HepG2 (cell line): ENCODE measurements at regions not wholly inside any gene's neighbourhood (a gene's known extent, or its start where the extent isn't known, plus 50 kb on each side); places are given as distances from the start of the nearest gene placed in this dataset.

Source experiments
- ATAC-seq: fragments of 200-7000 bp; cut with Tn5 transposase; 3 replicates; pipeline ENCODE4 v1.9.1; 2020; ENCODE audit warnings: mild to moderate bottlenecking, moderate library complexity
- BruUV-seq: library from RNA; stranded (reverse); fragments of 400-500 nt; replicated peaks from 2 replicates; lab custom pipeline; 2021; lab: Mats Ljungman, UMichigan
- CTCF ChIA-PET: fragments of 300-600 bp; formaldehyde crosslinking; extraction: SDS; loops from one replicate; lab custom pipeline; 2021; ENCODE audit warnings: low total read pairs, inconsistent platforms, low intra/inter-chr PET ratio; lab: Yijun Ruan, JAX
- POLR2A ChIA-PET: fragments of 350-600 bp; sonication (Branson Sonifier 250); formaldehyde crosslinking; loops from one replicate; lab custom pipeline; 2020; ENCODE audit warnings: antibody characterized with exemption, inconsistent platforms; lab: Yijun Ruan, JAX
- DNase-seq: peaks from one replicate; pipeline ENCODE4 v3.0.0-alpha.2; 2015; ENCODE audit warnings: low spot score
- FAIRE-seq: peaks from 3 replicates; lab custom pipeline; 2011; peaks lifted over from hg19 to GRCh38; lab: Jason Lieb, UNC
- H2AFZ ChIP-seq: one replicate; pipeline ENCODE4 v1.6.1; 2011; ENCODE audit warnings: low read length, inconsistent platforms
- H3K27ac ChIP-seq: fragments of 300-600 bp; 3 replicates; pipeline ENCODE4 v1.8.0; 2011; ENCODE audit warnings: mixed run types, mild to moderate bottlenecking, mixed read lengths, low read length, inconsistent platforms; ENCODE audit not compliant: insufficient read depth; ENCODE audit errors: extremely low read length
- H3K27me3 ChIP-seq, 2 experiments: fragments of 200-600 bp in 1 of 2; 2 replicates in 1 of 2; 3 replicates in 1 of 2; pipeline versions ENCODE4 v1.6.0 to v1.8.0; 2011; ENCODE audit warnings: low read length in 2 of 2, mild to moderate bottlenecking in 2 of 2, moderate library complexity in 2 of 2, inconsistent platforms in 1 of 2; ENCODE audit not compliant: insufficient read depth in 2 of 2, control insufficient read depth in 1 of 2
- H3K36me3 ChIP-seq, 2 experiments: fragments of 200-600 bp in 1 of 2; replicated peaks in 1 of 2; 2 replicates in 1 of 2; 3 replicates in 1 of 2; pipeline versions ENCODE4 v1.5.1 to v1.8.0; 2011; ENCODE audit warnings: low read length in 2 of 2, inconsistent platforms in 1 of 2; ENCODE audit not compliant: insufficient read depth in 2 of 2, control insufficient read depth in 1 of 2
- H3K4me1 ChIP-seq: 2 replicates; pipeline ENCODE4 v1.5.1; 2012; ENCODE audit warnings: low read length, inconsistent platforms; ENCODE audit not compliant: insufficient read depth
- H3K4me2 ChIP-seq: 2 replicates; pipeline ENCODE4 v1.6.0; 2011; ENCODE audit warnings: low read depth, low read length, inconsistent platforms
- H3K4me3 ChIP-seq, 3 experiments: fragments of 200-600 bp in 1 of 3; sonication (generic), shearing (Covaris generic) in 1 of 3; replicated peaks in 1 of 3; 2 replicates each; pipeline ENCODE4 v1.5.1; 2011 to 2016; ENCODE audit warnings: low read length in 3 of 3, inconsistent platforms in 2 of 3, low read depth in 2 of 3, mild to moderate bottlenecking in 2 of 3, control low read depth in 1 of 3, mixed read lengths in 1 of 3; ENCODE audit not compliant: insufficient read depth in 1 of 3
- H3K79me2 ChIP-seq: one replicate; pipeline ENCODE4 v1.6.1; 2011; ENCODE audit warnings: low read length, inconsistent platforms; ENCODE audit not compliant: insufficient read depth
- H3K9ac ChIP-seq: 2 replicates; pipeline ENCODE4 v1.6.0; 2011; ENCODE audit warnings: mild to moderate bottlenecking, low read depth, low read length, inconsistent platforms; ENCODE audit not compliant: insufficient read depth
- H3K9me3 ChIP-seq: 2 replicates; pipeline ENCODE4 v1.5.1; 2012; ENCODE audit warnings: mild to moderate bottlenecking, low read length
- H4K20me1 ChIP-seq: 2 replicates; pipeline ENCODE4 v1.6.0; 2011; ENCODE audit warnings: inconsistent platforms, mild to moderate bottlenecking, low read length, moderate library complexity; ENCODE audit not compliant: insufficient read depth
- BRCA1 ChIP-seq: sonication (generic); formaldehyde crosslinking; IDR thresholded peaks from 2 replicates; pipeline ENCODE4 v1.4.0; 2020; ENCODE audit warnings: missing genetic modification reagents
- CREB1 ChIP-seq, 2 experiments: fragments of 450-650 bp in 1 of 2; IDR thresholded peaks; 2 replicates each; pipeline ENCODE4 v1.6.1; 2016 to 2017; ENCODE audit warnings: control low read depth in 1 of 2, mild to moderate bottlenecking in 1 of 2, missing compliant biosample characterization in 1 of 2, missing genetic modification characterization in 1 of 2
- EHMT2 ChIP-seq: fragments of 200-600 bp; sonication (generic); IDR thresholded peaks from 2 replicates; pipeline ENCODE4 v1.7.0; 2017; ENCODE audit warnings: antibody characterized with exemption, low read depth, low read length, borderline replicate concordance
- ETV5 ChIP-seq: IDR thresholded peaks from 2 replicates; pipeline ENCODE4 v1.6.1; 2018; ENCODE audit warnings: missing biosample characterization, missing genetic modification reagents, inconsistent platforms, borderline replicate concordance
- GZF1 ChIP-seq: sonication (generic); formaldehyde crosslinking; IDR thresholded peaks from 2 replicates; pipeline ENCODE4 v1.5.1; 2020; ENCODE audit warnings: mild to moderate bottlenecking, missing genetic modification reagents
- HNF4G ChIP-seq, 2 experiments: sonication (generic) in 1 of 2; formaldehyde crosslinking in 1 of 2; IDR thresholded peaks; 2 replicates each; pipeline versions ENCODE4 v1.4.0 to v1.6.1; 2011 to 2020; ENCODE audit warnings: borderline replicate concordance in 2 of 2, low read depth in 2 of 2, mild to moderate bottlenecking in 2 of 2, low read length in 1 of 2, missing genetic modification reagents in 1 of 2, moderate library complexity in 1 of 2
- MLLT10 ChIP-seq: sonication (generic); formaldehyde crosslinking; IDR thresholded peaks from 2 replicates; pipeline ENCODE4 v1.4.0; 2020; ENCODE audit warnings: missing genetic modification reagents
- MTA3 ChIP-seq: sonication (generic); formaldehyde crosslinking; IDR thresholded peaks from 2 replicates; pipeline ENCODE4 v1.4.0; 2020; ENCODE audit warnings: missing genetic modification reagents
- NCOA2 ChIP-seq: sonication (generic); formaldehyde crosslinking; IDR thresholded peaks from 2 replicates; pipeline ENCODE4 v1.8.0; 2022; ENCODE audit warnings: inconsistent platforms
- NFATC3 ChIP-seq: sonication (generic); formaldehyde crosslinking; IDR thresholded peaks from 2 replicates; pipeline ENCODE4 v1.5.1; 2020; ENCODE audit warnings: mild to moderate bottlenecking, missing genetic modification reagents
- NFKBIZ ChIP-seq: IDR thresholded peaks from 2 replicates; pipeline ENCODE4 v1.6.1; 2018; ENCODE audit warnings: missing genetic modification reagents, missing compliant biosample characterization
- NONO ChIP-seq, 2 experiments: fragments of 450-650 bp in 1 of 2; sonication (generic) in 1 of 2; formaldehyde crosslinking in 1 of 2; IDR thresholded peaks in 1 of 2; conservative IDR thresholded peaks in 1 of 2; 2 replicates each; pipeline versions ENCODE4 v1.6.1 to v1.8.0; 2017 to 2022; ENCODE audit warnings: mild to moderate bottlenecking in 1 of 2, missing genetic modification reagents in 1 of 2, moderate library complexity in 1 of 2
- NR2F1 ChIP-seq, 2 experiments: fragments of 450-650 bp in 1 of 2; formaldehyde crosslinking in 1 of 2; IDR thresholded peaks; 2 replicates each; pipeline versions ENCODE4 v1.5.0 to v1.6.1; 2016 to 2020; ENCODE audit warnings: mild to moderate bottlenecking in 1 of 2, missing compliant biosample characterization in 1 of 2, missing genetic modification reagents in 1 of 2, moderate library complexity in 1 of 2
- SMAD1 ChIP-seq: sonication (generic); formaldehyde crosslinking; IDR thresholded peaks from 2 replicates; pipeline ENCODE4 v1.4.0; 2020; ENCODE audit warnings: missing genetic modification reagents, low read depth, mild to moderate bottlenecking, borderline replicate concordance
- TOE1 ChIP-seq: sonication (generic); formaldehyde crosslinking; IDR thresholded peaks from 2 replicates; pipeline ENCODE4 v1.4.0; 2020; ENCODE audit warnings: mild to moderate bottlenecking, missing genetic modification reagents
- ZIK1 ChIP-seq: sonication (generic); formaldehyde crosslinking; IDR thresholded peaks from 2 replicates; pipeline ENCODE4 v1.5.0; 2020; ENCODE audit warnings: mild to moderate bottlenecking, low read depth, missing genetic modification reagents, borderline replicate concordance
- ZNF143 ChIP-seq: sonication (generic); formaldehyde crosslinking; IDR thresholded peaks from 2 replicates; pipeline ENCODE4 v1.4.0; 2020; ENCODE audit warnings: missing genetic modification reagents
- ZNF224 ChIP-seq: sonication (generic); formaldehyde crosslinking; IDR thresholded peaks from 2 replicates; pipeline ENCODE4 v1.5.0; 2020; ENCODE audit warnings: mild to moderate bottlenecking, missing genetic modification reagents
- ZNF382 ChIP-seq: sonication (generic); formaldehyde crosslinking; IDR thresholded peaks from 2 replicates; pipeline ENCODE4 v1.5.0; 2020; ENCODE audit warnings: missing genetic modification reagents, mild to moderate bottlenecking, borderline replicate concordance
- ZNF558 ChIP-seq: sonication (generic); formaldehyde crosslinking; IDR thresholded peaks from 2 replicates; pipeline ENCODE4 v1.9.0; 2022; ENCODE audit warnings: mild to moderate bottlenecking, missing genetic modification reagents, borderline replicate concordance
- ZNF75D ChIP-seq: sonication (generic); formaldehyde crosslinking; IDR thresholded peaks from 2 replicates; pipeline ENCODE4 v1.8.1; 2023; ENCODE audit warnings: missing genetic modification reagents, mild to moderate bottlenecking, borderline replicate concordance
- WGBS: methylation state at CpG from one replicate; pipeline ENCODE4 v1.1.6; 2017; ENCODE audit warnings: low lambda C conversion rate; 5-methylcytosine and 5-hydroxymethylcytosine counted together
- in situ Hi-C: cut with HindIII; loops from 2 replicates; pipeline ENCODE4 v1.10.0; 2017; ENCODE audit warnings: low pct_unique_long_range_greater_than_20kb; ENCODE audit not compliant: extremely low pct_ligation_motif_present
- intact Hi-C: fragments of 100-400 bp; cut with micrococcal nuclease; formaldehyde crosslinking; loops from one replicate; pipeline ENCODE4 v1.10.0; 2022; ENCODE audit not compliant: unreplicated experiment
- TF ChIP-seq, protein P1 (sequence below): sonication (generic); formaldehyde crosslinking; IDR thresholded peaks from 2 replicates; pipeline ENCODE4 v1.5.0; 2020; ENCODE audit warnings: missing genetic modification reagents
- TF ChIP-seq, protein P2 (sequence below): sonication (generic); formaldehyde crosslinking; IDR thresholded peaks from 2 replicates; pipeline ENCODE4 v1.4.0; 2020; ENCODE audit warnings: missing genetic modification reagents

DNA sequence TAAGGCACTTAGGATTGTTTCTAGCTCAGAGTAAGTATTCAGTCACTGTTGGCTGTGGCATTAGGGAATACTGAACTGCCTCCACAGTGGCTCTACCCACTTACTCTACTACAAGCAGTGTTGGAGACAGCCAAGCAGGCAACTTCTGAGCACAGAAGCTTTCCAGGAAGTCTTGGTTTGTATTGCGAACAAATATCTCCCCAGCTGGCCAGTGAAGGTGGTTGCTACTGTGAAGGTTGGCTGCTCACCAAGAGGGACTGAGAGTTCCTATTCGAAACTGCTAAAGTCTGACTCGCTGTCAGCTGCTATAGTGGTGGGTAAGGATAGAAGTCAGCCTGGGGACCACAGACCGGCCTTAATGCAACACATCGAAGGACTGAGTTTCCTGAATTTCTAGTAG lies 319.1 kb downstream of the KIF4B start (continued):
- TF ChIP-seq NONO (IDR thresholded peaks at IDR 0.05) (no peak), NONO (CRISPR knock-in tag; conservative IDR thresholded peaks at IDR 0.05) (no peak), CREB1 (IDR thresholded peaks at IDR 0.05) (no peak), CREB1 (CRISPR knock-in tag; IDR thresholded peaks at IDR 0.05) (no peak), NR2F1 (CRISPR knock-in tag; IDR thresholded peaks at IDR 0.05) (no peak), MTA3 (CRISPR knock-in tag) (no peak)
- TF ChIP-seq, protein P1, sequence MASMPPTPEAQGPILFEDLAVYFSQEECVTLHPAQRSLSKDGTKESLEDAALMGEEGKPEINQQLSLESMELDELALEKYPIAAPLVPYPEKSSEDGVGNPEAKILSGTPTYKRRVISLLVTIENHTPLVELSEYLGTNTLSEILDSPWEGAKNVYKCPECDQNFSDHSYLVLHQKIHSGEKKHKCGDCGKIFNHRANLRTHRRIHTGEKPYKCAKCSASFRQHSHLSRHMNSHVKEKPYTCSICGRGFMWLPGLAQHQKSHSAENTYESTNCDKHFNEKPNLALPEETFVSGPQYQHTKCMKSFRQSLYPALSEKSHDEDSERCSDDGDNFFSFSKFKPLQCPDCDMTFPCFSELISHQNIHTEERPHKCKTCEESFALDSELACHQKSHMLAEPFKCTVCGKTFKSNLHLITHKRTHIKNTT (CRISPR knock-in tag): no peak

- in situ Hi-C loops (no loop called here), intact Hi-C loops (no loop called here)
- H3K4me2 ChIP-seq: no peak overlapping the region
- no peak for ATAC-seq
- no peaks in the 10 kb centered on the region for H3K36me3 ChIP-seq
- no peaks in the 10 kb centered on the region for H3K79me2 ChIP-seq
- POLR2A ChIA-PET: no interaction called here
- H3K9ac ChIP-seq: no peak overlapping the region
- H3K9me3 ChIP-seq: no peaks in the 10 kb centered on the region
- no peak overlapping the region for H3K27ac ChIP-seq
- FAIRE-seq: no peak
- BruUV-seq: no TSS peak
- DNase-seq: no peak
- H2AFZ ChIP-seq: no peak overlapping the region
- no peaks in the 10 kb centered on the region for H3K4me1 ChIP-seq
- H3K4me3 ChIP-seq: no peak overlapping the region
- H3K27me3 ChIP-seq: no peaks in the 10 kb centered on the region
- no peaks in the 10 kb centered on the region for H4K20me1 ChIP-seq
- 10% methylated on average over 2 of the region's 2 CpGs for WGBS
- CTCF ChIA-PET: no interaction called here
- no peak for TF ChIP-seq ZNF382 (CRISPR knock-in tag)
- TF ChIP-seq ZNF224: no peak
- no peak for TF ChIP-seq SMAD1
- no peak for TF ChIP-seq EHMT2
- no peak for TF ChIP-seq TOE1
- TF ChIP-seq ZNF558 (CRISPR knock-in tag): no peak
- TF ChIP-seq GZF1 (CRISPR knock-in tag): no peak
- no peak for TF ChIP-seq NFATC3
- no peak for TF ChIP-seq HNF4G (IDR thresholded peaks at IDR 0.05; ENCODE audit: borderline replicate concordance, low read depth, low read length)
- TF ChIP-seq HNF4G (CRISPR knock-in tag; IDR thresholded peaks at IDR 0.05; ENCODE audit: borderline replicate concordance, low read depth): no peak
- TF ChIP-seq, protein P2, sequence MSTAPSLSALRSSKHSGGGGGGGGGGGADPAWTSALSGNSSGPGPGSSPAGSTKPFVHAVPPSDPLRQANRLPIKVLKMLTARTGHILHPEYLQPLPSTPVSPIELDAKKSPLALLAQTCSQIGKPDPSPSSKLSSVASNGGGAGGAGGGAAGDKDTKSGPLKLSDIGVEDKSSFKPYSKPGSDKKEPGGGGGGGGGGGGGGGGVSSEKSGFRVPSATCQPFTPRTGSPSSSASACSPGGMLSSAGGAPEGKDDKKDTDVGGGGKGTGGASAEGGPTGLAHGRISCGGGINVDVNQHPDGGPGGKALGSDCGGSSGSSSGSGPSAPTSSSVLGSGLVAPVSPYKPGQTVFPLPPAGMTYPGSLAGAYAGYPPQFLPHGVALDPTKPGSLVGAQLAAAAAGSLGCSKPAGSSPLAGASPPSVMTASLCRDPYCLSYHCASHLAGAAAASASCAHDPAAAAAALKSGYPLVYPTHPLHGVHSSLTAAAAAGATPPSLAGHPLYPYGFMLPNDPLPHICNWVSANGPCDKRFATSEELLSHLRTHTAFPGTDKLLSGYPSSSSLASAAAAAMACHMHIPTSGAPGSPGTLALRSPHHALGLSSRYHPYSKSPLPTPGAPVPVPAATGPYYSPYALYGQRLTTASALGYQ (CRISPR knock-in tag): no peak
- TF ChIP-seq NCOA2 (CRISPR knock-in tag): no peak
- no peak for TF ChIP-seq ZNF75D (CRISPR knock-in tag)
- no peak for TF ChIP-seq BRCA1
- TF ChIP-seq ETV5 (CRISPR knock-in tag): no peak
- TF ChIP-seq MLLT10 (CRISPR knock-in tag): no peak
- no peak for TF ChIP-seq NFKBIZ (CRISPR knock-in tag)
- no peak for TF ChIP-seq ZNF143 (CRISPR knock-in tag)
- no peak for TF ChIP-seq ZIK1 (CRISPR knock-in tag)
Observed at GRCh38 chr5:155342956-155343355, 329.4 kb downstream of the KIF4B start.
